Neural cell (in vitro differentiated cells): ENCODE measurements at regions not wholly inside any gene's neighbourhood (a gene's known extent, or its start where the extent isn't known, plus 50 kb on each side); places are given as distances from the start of the nearest gene placed in this dataset.

ENCODE experiments used
- H2AFZ ChIP-seq: fragments of 200-600, 300-800 bp; sonication (generic), shearing (Covaris generic); 2 replicates; pipeline ENCODE4 v1.6.0; 2014; ENCODE audit warnings: low read depth, mild to moderate bottlenecking, antibody characterized with exemption, low read length, moderate library complexity
- H3F3A ChIP-seq: fragments of 200-600 bp; shearing (Covaris generic); 2 replicates; pipeline ENCODE4 v1.6.1; 2016; ENCODE audit warnings: mild to moderate bottlenecking, moderate library complexity, mixed read lengths, antibody characterized with exemption, low read length; ENCODE audit not compliant: insufficient read depth, poor library complexity, severe bottlenecking
- H3K27ac ChIP-seq: fragments of 200-600, 300-800 bp; sonication (generic), shearing (Covaris generic); 2 replicates; pipeline ENCODE4 v1.5.1; 2014; ENCODE audit warnings: mild to moderate bottlenecking, low read length, moderate library complexity
- H3K27me3 ChIP-seq: fragments of 300-800, 200-600 bp; sonication (generic), shearing (Covaris generic); 2 replicates; pipeline ENCODE4 v1.6.0; 2014; ENCODE audit warnings: mild to moderate bottlenecking, low read depth, low read length, moderate library complexity; ENCODE audit not compliant: insufficient read depth
- H3K36me3 ChIP-seq: fragments of 300-800, 200-600 bp; sonication (generic), shearing (Covaris generic); 2 replicates; pipeline ENCODE4 v1.5.1; 2014; ENCODE audit warnings: mild to moderate bottlenecking, antibody characterized with exemption, low read length, moderate library complexity; ENCODE audit not compliant: insufficient read depth
- H3K4me2 ChIP-seq: fragments of 300-800, 200-600 bp; sonication (generic), shearing (Covaris generic); 2 replicates; pipeline ENCODE4 v1.6.0; 2014; ENCODE audit warnings: mild to moderate bottlenecking, low read length
- H3K4me3 ChIP-seq: fragments of 300-800, 200-600 bp; sonication (generic), shearing (Covaris generic); 2 replicates; pipeline ENCODE4 v1.5.1; 2014; ENCODE audit warnings: mild to moderate bottlenecking, low read length, moderate library complexity
- H3K79me2 ChIP-seq: fragments of 200-600 bp; shearing (Covaris generic); replicated peaks from 2 replicates; pipeline ENCODE4 v1.6.0; 2014; ENCODE audit warnings: mild to moderate bottlenecking, low read length, moderate library complexity; ENCODE audit not compliant: insufficient read depth
- H3K9ac ChIP-seq: fragments of 300-800, 200-600 bp; sonication (generic), shearing (Covaris generic); 2 replicates; pipeline ENCODE4 v1.6.1; 2016; ENCODE audit warnings: mild to moderate bottlenecking, low read length, mixed read lengths
- H3K9me2 ChIP-seq: fragments of 200-600 bp; shearing (Covaris generic); 2 replicates; pipeline ENCODE4 v1.6.1; 2016; ENCODE audit warnings: mild to moderate bottlenecking, low read length, mixed read lengths; ENCODE audit not compliant: insufficient read depth
- H3K9me3 ChIP-seq: fragments of 200-600, 300-800 bp; sonication (generic), shearing (Covaris generic); 2 replicates; pipeline ENCODE4 v1.6.1; 2016; ENCODE audit warnings: mild to moderate bottlenecking, mixed run types, low read length, moderate library complexity, mixed read lengths
- H4K20me1 ChIP-seq: fragments of 200-600 bp; shearing (Covaris generic); 2 replicates; pipeline ENCODE4 v1.6.1; 2016; ENCODE audit warnings: mild to moderate bottlenecking, mixed run types; ENCODE audit not compliant: insufficient read depth
- EP300 ChIP-seq: fragments of 450-650 bp; conservative IDR thresholded peaks from 2 replicates; pipeline ENCODE4 v1.6.1; 2014; ENCODE audit warnings: antibody characterized with exemption, mild to moderate bottlenecking, moderate library complexity; ENCODE audit not compliant: poor library complexity, severe bottlenecking
- EZH2 ChIP-seq: fragments of 200-600, 300-800 bp; shearing (Covaris generic), sonication (generic); IDR thresholded peaks from 2 replicates; pipeline ENCODE4 v1.6.1; 2014; ENCODE audit warnings: antibody characterized with exemption, low read length, borderline replicate concordance, mild to moderate bottlenecking; ENCODE audit not compliant: insufficient read depth, poor library complexity, severe bottlenecking
- MXI1 ChIP-seq: fragments of 450-650 bp; conservative IDR thresholded peaks from 2 replicates; pipeline ENCODE4 v1.6.1; 2014; ENCODE audit warnings: antibody characterized with exemption, mild to moderate bottlenecking; ENCODE audit not compliant: poor library complexity, severe bottlenecking
- POLR2AphosphoS5 ChIP-seq: IDR thresholded peaks from 2 replicates; pipeline ENCODE4 v1.6.1; 2012
- RAD21 ChIP-seq: fragments of 450-650 bp; conservative IDR thresholded peaks from 2 replicates; pipeline ENCODE4 v1.6.1; 2014; ENCODE audit warnings: antibody characterized with exemption, mild to moderate bottlenecking, moderate library complexity
- SMC3 ChIP-seq: fragments of 450-650 bp; conservative IDR thresholded peaks from 2 replicates; pipeline ENCODE4 v1.6.1; 2014; ENCODE audit warnings: antibody characterized with exemption, mild to moderate bottlenecking, moderate library complexity; ENCODE audit not compliant: poor library complexity
- TAF1 ChIP-seq: IDR thresholded peaks from 2 replicates; pipeline ENCODE4 v1.6.1; 2012; ENCODE audit warnings: low read depth
- TF ChIP-seq, protein P1 (sequence below): IDR thresholded peaks from 2 replicates; pipeline ENCODE4 v1.6.1; 2012; ENCODE audit warnings: borderline replicate concordance
- TF ChIP-seq, protein P2 (sequence below): fragments of 450-650 bp; IDR thresholded peaks from 2 replicates; pipeline ENCODE4 v1.5.1; 2014; ENCODE audit warnings: antibody characterized with exemption, mild to moderate bottlenecking, moderate library complexity; ENCODE audit not compliant: poor library complexity, severe bottlenecking

DNA sequence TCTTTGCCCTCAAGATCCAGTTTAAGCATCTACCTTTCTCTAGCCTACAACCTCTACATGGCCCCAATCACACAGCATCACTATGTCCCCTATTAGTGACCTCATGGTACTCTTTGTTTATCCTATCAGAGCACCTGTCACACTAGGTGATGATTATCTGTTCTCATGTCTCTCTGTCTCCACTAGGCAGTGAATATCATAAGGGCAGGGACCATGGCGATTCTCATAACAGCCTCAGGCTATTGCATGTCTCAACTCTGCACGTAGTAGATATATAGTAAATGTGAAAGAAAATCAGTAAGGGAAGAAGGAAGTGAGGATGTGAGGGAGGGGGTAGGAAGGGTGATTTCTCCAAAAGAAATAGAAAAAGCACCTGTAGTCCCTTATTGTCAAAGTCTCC is 311.0 kb downstream of the NSG2 start:
- no peak overlapping the region for H3K4me2 ChIP-seq
- TF ChIP-seq, protein P1, sequence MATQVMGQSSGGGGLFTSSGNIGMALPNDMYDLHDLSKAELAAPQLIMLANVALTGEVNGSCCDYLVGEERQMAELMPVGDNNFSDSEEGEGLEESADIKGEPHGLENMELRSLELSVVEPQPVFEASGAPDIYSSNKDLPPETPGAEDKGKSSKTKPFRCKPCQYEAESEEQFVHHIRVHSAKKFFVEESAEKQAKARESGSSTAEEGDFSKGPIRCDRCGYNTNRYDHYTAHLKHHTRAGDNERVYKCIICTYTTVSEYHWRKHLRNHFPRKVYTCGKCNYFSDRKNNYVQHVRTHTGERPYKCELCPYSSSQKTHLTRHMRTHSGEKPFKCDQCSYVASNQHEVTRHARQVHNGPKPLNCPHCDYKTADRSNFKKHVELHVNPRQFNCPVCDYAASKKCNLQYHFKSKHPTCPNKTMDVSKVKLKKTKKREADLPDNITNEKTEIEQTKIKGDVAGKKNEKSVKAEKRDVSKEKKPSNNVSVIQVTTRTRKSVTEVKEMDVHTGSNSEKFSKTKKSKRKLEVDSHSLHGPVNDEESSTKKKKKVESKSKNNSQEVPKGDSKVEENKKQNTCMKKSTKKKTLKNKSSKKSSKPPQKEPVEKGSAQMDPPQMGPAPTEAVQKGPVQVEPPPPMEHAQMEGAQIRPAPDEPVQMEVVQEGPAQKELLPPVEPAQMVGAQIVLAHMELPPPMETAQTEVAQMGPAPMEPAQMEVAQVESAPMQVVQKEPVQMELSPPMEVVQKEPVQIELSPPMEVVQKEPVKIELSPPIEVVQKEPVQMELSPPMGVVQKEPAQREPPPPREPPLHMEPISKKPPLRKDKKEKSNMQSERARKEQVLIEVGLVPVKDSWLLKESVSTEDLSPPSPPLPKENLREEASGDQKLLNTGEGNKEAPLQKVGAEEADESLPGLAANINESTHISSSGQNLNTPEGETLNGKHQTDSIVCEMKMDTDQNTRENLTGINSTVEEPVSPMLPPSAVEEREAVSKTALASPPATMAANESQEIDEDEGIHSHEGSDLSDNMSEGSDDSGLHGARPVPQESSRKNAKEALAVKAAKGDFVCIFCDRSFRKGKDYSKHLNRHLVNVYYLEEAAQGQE: no peak
- TF ChIP-seq POLR2AphosphoS5: no peak
- TF ChIP-seq RAD21: no peak
- TF ChIP-seq, protein P2, sequence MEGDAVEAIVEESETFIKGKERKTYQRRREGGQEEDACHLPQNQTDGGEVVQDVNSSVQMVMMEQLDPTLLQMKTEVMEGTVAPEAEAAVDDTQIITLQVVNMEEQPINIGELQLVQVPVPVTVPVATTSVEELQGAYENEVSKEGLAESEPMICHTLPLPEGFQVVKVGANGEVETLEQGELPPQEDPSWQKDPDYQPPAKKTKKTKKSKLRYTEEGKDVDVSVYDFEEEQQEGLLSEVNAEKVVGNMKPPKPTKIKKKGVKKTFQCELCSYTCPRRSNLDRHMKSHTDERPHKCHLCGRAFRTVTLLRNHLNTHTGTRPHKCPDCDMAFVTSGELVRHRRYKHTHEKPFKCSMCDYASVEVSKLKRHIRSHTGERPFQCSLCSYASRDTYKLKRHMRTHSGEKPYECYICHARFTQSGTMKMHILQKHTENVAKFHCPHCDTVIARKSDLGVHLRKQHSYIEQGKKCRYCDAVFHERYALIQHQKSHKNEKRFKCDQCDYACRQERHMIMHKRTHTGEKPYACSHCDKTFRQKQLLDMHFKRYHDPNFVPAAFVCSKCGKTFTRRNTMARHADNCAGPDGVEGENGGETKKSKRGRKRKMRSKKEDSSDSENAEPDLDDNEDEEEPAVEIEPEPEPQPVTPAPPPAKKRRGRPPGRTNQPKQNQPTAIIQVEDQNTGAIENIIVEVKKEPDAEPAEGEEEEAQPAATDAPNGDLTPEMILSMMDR: no peak
- no peak for TF ChIP-seq TAF1
- no peak for TF ChIP-seq MXI1
- no peak for TF ChIP-seq SMC3
- TF ChIP-seq EZH2: no peak
- TF ChIP-seq EP300: no peak
- H3K4me3 ChIP-seq: no peak overlapping the region
- no peaks in the 10 kb centered on the region for H3K27me3 ChIP-seq
- no peaks in the 10 kb centered on the region for H3K9me2 ChIP-seq
- H3K79me2 ChIP-seq: no peaks in the 10 kb centered on the region
- H3K27ac ChIP-seq: no peak overlapping the region
- no peak overlapping the region for H2AFZ ChIP-seq
- H3K9ac ChIP-seq: no peak overlapping the region
- H3K9me3 ChIP-seq: no peaks in the 10 kb centered on the region
- no peaks in the 10 kb centered on the region for H3F3A ChIP-seq
- no peaks in the 10 kb centered on the region for H4K20me1 ChIP-seq
- no peaks in the 10 kb centered on the region for H3K36me3 ChIP-seq

DNA sequence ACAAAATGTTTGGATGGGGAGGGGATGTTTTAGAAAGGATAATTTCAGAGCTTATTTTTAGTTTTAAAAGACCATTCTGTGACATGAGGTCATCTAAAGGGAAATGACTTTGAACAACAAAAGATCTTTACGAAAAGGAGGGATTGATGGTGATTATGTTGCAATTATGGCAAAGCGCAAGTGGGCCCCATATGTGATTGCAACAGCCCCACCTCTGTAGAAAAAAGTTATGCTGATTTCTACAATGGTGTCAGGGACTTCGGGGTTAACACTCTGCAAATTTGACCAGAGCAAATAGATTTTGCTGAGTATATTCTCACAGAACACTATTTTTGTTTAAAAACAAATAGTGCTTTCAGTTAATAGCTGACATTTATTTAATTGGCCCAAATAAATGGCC is 312.8 kb downstream of the NSG2 start:
- no peaks in the 10 kb centered on the region for H3K27me3 ChIP-seq
- no peak overlapping the region for H3K9ac ChIP-seq
- no peaks in the 10 kb centered on the region for H4K20me1 ChIP-seq
- H3K9me2 ChIP-seq: no peaks in the 10 kb centered on the region
- no peak overlapping the region for H2AFZ ChIP-seq
- H3K4me2 ChIP-seq: no peak overlapping the region
- no peak overlapping the region for H3K27ac ChIP-seq
- H3K4me3 ChIP-seq: no peak overlapping the region
- TF ChIP-seq, protein P1: no peak
- TF ChIP-seq EP300: no peak
- TF ChIP-seq SMC3: no peak
- TF ChIP-seq TAF1: no peak
- TF ChIP-seq, protein P2: no peak
- TF ChIP-seq EZH2: no peak
- no peak for TF ChIP-seq MXI1
- no peak for TF ChIP-seq RAD21
- H3K79me2 ChIP-seq: no peaks in the 10 kb centered on the region
- H3F3A ChIP-seq: no peaks in the 10 kb centered on the region
- no peaks in the 10 kb centered on the region for H3K36me3 ChIP-seq
- H3K9me3 ChIP-seq: no peaks in the 10 kb centered on the region
